ENCODE measurements at regions not wholly inside any gene's neighbourhood (a gene's known extent, or its start where the extent isn't known, plus 50 kb on each side); places are given as distances from the start of the nearest gene placed in this dataset.
"Not testable (repeated sequence)": the region's sequence is repeated elsewhere in the genome, so short reads cannot be mapped to it uniquely, and the experiment has no call there.

GRCh38 chr2:220703279-220703678, 868.8 kb downstream of the EPHA4 start:
- DNase-seq (ENCODE audit: low read depth), result no peak

- DNase-seq (ENCODE audit: low read depth), result no peak
Measured at GRCh38 chr2:220704081-220704480, 868.0 kb downstream of the EPHA4 start.

- no peak for DNase-seq (ENCODE audit: low read depth)
Measured at GRCh38 chr2:220704810-220705209, 867.3 kb downstream of the EPHA4 start.

- DNase-seq (ENCODE audit: low read depth), result no peak
Measured at GRCh38 chr2:220705678-220706077, 866.4 kb downstream of the EPHA4 start.

GRCh38 chr2:220707261-220707660, 864.8 kb downstream of the EPHA4 start:
- no peak for DNase-seq (ENCODE audit: low read depth)

- DNase-seq (ENCODE audit: low read depth), result no peak
Measured at GRCh38 chr2:220708366-220708765, 863.7 kb downstream of the EPHA4 start.

- no peak for DNase-seq (ENCODE audit: low read depth)
Measured at GRCh38 chr2:220717283-220717682, 854.8 kb downstream of the EPHA4 start.

- DNase-seq (ENCODE audit: low read depth), result no peak
Measured at GRCh38 chr2:220736778-220737177, 835.3 kb downstream of the EPHA4 start.

GRCh38 chr2:220743203-220743602, 828.9 kb downstream of the EPHA4 start:
- DNase-seq (ENCODE audit: low read depth), result no peak

GRCh38 chr2:220744861-220745260, 827.2 kb downstream of the EPHA4 start:
- DNase-seq (ENCODE audit: low read depth), result no peak

GRCh38 chr2:220745682-220746081, 826.4 kb downstream of the EPHA4 start:
- no peak for DNase-seq (ENCODE audit: low read depth)

- no peak for DNase-seq (ENCODE audit: low read depth)
Measured at GRCh38 chr2:220747736-220748135, 824.4 kb downstream of the EPHA4 start.

- no peak for DNase-seq (ENCODE audit: low read depth)
Measured at GRCh38 chr2:220748875-220749479, 823.1 kb downstream of the EPHA4 start.

GRCh38 chr2:220753486-220753885, 818.6 kb downstream of the EPHA4 start:
- no peak for DNase-seq (ENCODE audit: low read depth)

- no peak for DNase-seq (ENCODE audit: low read depth)
Measured at GRCh38 chr2:220756653-220757052, 815.5 kb downstream of the EPHA4 start.

- not testable (repeated sequence) for DNase-seq (ENCODE audit: low read depth)
Measured at GRCh38 chr2:220758376-220758775, 813.7 kb downstream of the EPHA4 start.

GRCh38 chr2:220764171-220764570, 807.9 kb downstream of the EPHA4 start:
- DNase-seq (ENCODE audit: low read depth), result no peak

- no peak for DNase-seq (ENCODE audit: low read depth)
Measured at GRCh38 chr2:220767591-220768255, 804.4 kb downstream of the EPHA4 start.

GRCh38 chr2:220775856-220776488, 796.1 kb downstream of the EPHA4 start:
- no peak for DNase-seq (ENCODE audit: low read depth)

- not testable (repeated sequence) for DNase-seq (ENCODE audit: low read depth)
Measured at GRCh38 chr2:220779076-220779475, 793.0 kb downstream of the EPHA4 start.

- DNase-seq (ENCODE audit: low read depth), result no peak
Measured at GRCh38 chr2:220779511-220779910, 792.6 kb downstream of the EPHA4 start.

GRCh38 chr2:220779931-220780330, 792.2 kb downstream of the EPHA4 start:
- no peak for DNase-seq (ENCODE audit: low read depth)

- DNase-seq (ENCODE audit: low read depth), result no peak
Measured at GRCh38 chr2:220781622-220782241, 790.4 kb downstream of the EPHA4 start.

All from stimulated activated CD8-positive, alpha-beta memory T cell treated with anti-CD3 and anti-CD28 coated beads, Interleukin-12 subunit alpha, Interleukin-12 subunit beta, amount 100 ng/mL, for 4 hours (primary cell).